Erythroblast (primary cell): ENCODE measurements at regions not wholly inside any gene's neighbourhood (a gene's known extent, or its start where the extent isn't known, plus 50 kb on each side); places are given as distances from the start of the nearest gene placed in this dataset.

Source experiments
- DNase-seq, 2 experiments: peaks; one replicate each; lab custom pipeline; 2025; lab: John Stamatoyannopoulos, UW
- GATA1 ChIP-seq: IDR thresholded peaks from 2 replicates; pipeline ENCODE4 v1.6.1; 2011; ENCODE audit warnings: low read depth, mild to moderate bottlenecking, control low read depth, low read length, moderate library complexity
- POLR2A ChIP-seq: IDR thresholded peaks from 2 replicates; pipeline ENCODE4 v1.6.1; 2011; ENCODE audit warnings: mild to moderate bottlenecking, low read length

GRCh38 chr18:6677086-6677485, 52.4 kb upstream of the ARHGAP28 start:
- TF ChIP-seq POLR2A (no peak), GATA1 (no peak)
- no peak for DNase-seq

GRCh38 chr18:6679201-6679600, 50.3 kb upstream of the ARHGAP28 start:
- DNase-seq, result no peak
- no peak for TF ChIP-seq POLR2A
